ENCODE measurements at regions not wholly inside any gene's neighbourhood (a gene's known extent, or its start where the extent isn't known, plus 50 kb on each side); places are given as distances from the start of the nearest gene placed in this dataset.

DNA sequence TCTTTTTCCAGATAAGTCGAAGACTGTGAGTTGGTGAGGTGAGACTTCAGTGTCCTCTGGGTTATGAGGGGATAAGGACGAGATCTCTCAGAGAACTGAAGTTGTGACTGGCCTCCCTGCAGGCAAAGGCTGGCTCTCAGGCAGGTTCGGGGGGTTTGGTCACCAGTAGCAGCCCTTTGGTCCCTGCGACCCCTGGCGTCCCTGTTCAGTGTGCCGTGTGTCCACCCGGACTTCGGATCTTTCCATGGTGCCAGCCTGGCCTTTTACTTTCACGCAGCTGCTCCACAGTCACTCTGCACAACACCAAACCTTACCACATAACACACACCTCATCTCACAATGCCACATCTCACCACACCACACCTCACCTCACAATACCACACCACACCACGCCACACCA, 131.9 kb downstream of the ERMARD start:
- peaks cover 0 to 3% of the 10 kb centered on the region in 2 experiments; a peak in 1 of 4 replicates for H3K9me3 ChIP-seq (ENCODE audit: insufficient read depth in 2 of 2, low read depth in 1 of 2, low read length in 1 of 2)
- H2BK12ac ChIP-seq (ENCODE audit: low read depth, low read length): no peak overlapping the region
- H2BK120ac ChIP-seq (replicated peaks; ENCODE audit: low read depth, low read length): no peak overlapping the region
- H3K9ac ChIP-seq (replicated peaks in 1 of 4; ENCODE audit: extremely low read depth in 1 of 4, low read depth in 3 of 4, low read length in 3 of 4): no peak overlapping the region
- no peak overlapping the region for H3K18ac ChIP-seq (ENCODE audit: extremely low read depth, low read length)
- no peaks in the 10 kb centered on the region for H4K20me1 ChIP-seq (replicated peaks in 1 of 2; ENCODE audit: control insufficient read depth in 1 of 2, insufficient read depth in 2 of 2, low read length in 2 of 2)
- peak in 1 of 2 experiments; percentile 11 for DNase-seq (ENCODE audit: low read depth in 1 of 2, low spot score in 2 of 2)
- no peak for FAIRE-seq
- 0 out of 2 replicates have a peak overlapping the region, but pooled peaks have one; percentile 19 for H2AK5ac ChIP-seq (ENCODE audit: low read depth, low read length)
- H3K36me3 ChIP-seq (ENCODE audit: control insufficient read depth in 2 of 4, insufficient read depth in 4 of 4, low read length in 3 of 4): no peaks in the 10 kb centered on the region
- H3K27ac ChIP-seq (ENCODE audit: low read depth, low read length): no peak overlapping the region
- no peak overlapping the region for H2AFZ ChIP-seq (ENCODE audit: low read length)
- H3K4me2 ChIP-seq (ENCODE audit: insufficient read depth in 1 of 2, low read depth in 2 of 2, low read length in 2 of 2): no peak overlapping the region
- H3K23ac ChIP-seq (ENCODE audit: insufficient read length): no peak overlapping the region
- no peak overlapping the region for H2BK20ac ChIP-seq (ENCODE audit: low read length)
- H3K4me1 ChIP-seq (replicated peaks in 1 of 4; ENCODE audit: control insufficient read depth in 3 of 4, insufficient read depth in 4 of 4, low read length in 3 of 4): no peaks in the 10 kb centered on the region
- no peak overlapping the region for H2BK5ac ChIP-seq (ENCODE audit: low read depth, low read length)
- H3K79me2 ChIP-seq (ENCODE audit: control insufficient read depth in 1 of 2, insufficient read depth in 2 of 2, low read length in 2 of 2): no peaks in the 10 kb centered on the region
- no peaks in the 10 kb centered on the region for H3K79me1 ChIP-seq (ENCODE audit: low read depth, low read length)
- no peak overlapping the region for H2BK15ac ChIP-seq (ENCODE audit: low read length)
- CTCF ChIA-PET (ENCODE audit: partially characterized antibody): interaction anchor here (0.6 to 1.8 kb wide), 2 partner anchors 16 to 93 kb away, joined by 3 to 6 read pairs; no protein-coding TSS in a partner anchor
- no peak overlapping the region for H4K5ac ChIP-seq (ENCODE audit: insufficient read length, low read depth, low read length)
- no peaks in the 10 kb centered on the region; a peak in 3 of 7 replicates for H3K27me3 ChIP-seq (replicated peaks in 1 of 4; ENCODE audit: control insufficient read depth in 3 of 4, extremely low read depth in 1 of 4, insufficient read depth in 3 of 4, low read length in 3 of 4)
- H3K23me2 ChIP-seq (ENCODE audit: low read depth, low read length): peaks cover 2% of the 10 kb centered on the region; the same call in 1 of the 2 replicates
- H3K14ac ChIP-seq (ENCODE audit: insufficient read length): no peak overlapping the region
- no peak overlapping the region for H3K56ac ChIP-seq (replicated peaks; ENCODE audit: insufficient read length, low read depth, low read length)
- H3K4ac ChIP-seq (replicated peaks; ENCODE audit: insufficient read length, low read depth, low read length): no peak overlapping the region
- no peak overlapping the region for H4K8ac ChIP-seq (ENCODE audit: extremely low read depth, insufficient read depth, low read length)
- POLR2A ChIA-PET (ENCODE audit: partially characterized antibody): no interaction called here
- 89% methylated on average over 10 of the region's 10 CpGs; no CpG with 5 or more reads in 1 of the 2 experiments for WGBS, 2 experiments (ENCODE audit: extremely low coverage in 1 of 2, insufficient coverage in 1 of 2, insufficient read length in 1 of 2, insufficient replicate concordance in 2 of 2, low coverage in 1 of 2, low lambda C conversion rate in 2 of 2, missing lambda C conversion rate in 1 of 2)
- no peak overlapping the region for H3K4me3 ChIP-seq (ENCODE audit: extremely low read depth in 1 of 4, insufficient read depth in 2 of 4, low read depth in 3 of 4, low read length in 4 of 4)
- no peak overlapping the region for H4K91ac ChIP-seq (replicated peaks; ENCODE audit: insufficient read length, low read length)
- TF ChIP-seq, protein P1, sequence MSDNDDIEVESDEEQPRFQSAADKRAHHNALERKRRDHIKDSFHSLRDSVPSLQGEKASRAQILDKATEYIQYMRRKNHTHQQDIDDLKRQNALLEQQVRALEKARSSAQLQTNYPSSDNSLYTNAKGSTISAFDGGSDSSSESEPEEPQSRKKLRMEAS (IDR thresholded peaks at IDR 0.05): no peak
- no peak for TF ChIP-seq ATF2 (IDR thresholded peaks at IDR 0.05; ENCODE audit: low read length)
- TF ChIP-seq JUN (IDR thresholded peaks at IDR 0.05; ENCODE audit: low read depth, low read length): no peak
- TF ChIP-seq BCL11A (IDR thresholded peaks at IDR 0.05; ENCODE audit: low read depth in 2 of 2, low read length in 2 of 2): no peak
- no peak for TF ChIP-seq KDM1A (IDR thresholded peaks at IDR 0.05; ENCODE audit: borderline replicate concordance, low read length)
- no peak for TF ChIP-seq BRCA1 (IDR thresholded peaks at IDR 0.05; ENCODE audit: low read depth, low read length)
- no peak for TF ChIP-seq POU5F1 (IDR thresholded peaks at IDR 0.05; ENCODE audit: low read depth, low read length)
- no peak for TF ChIP-seq KDM5A (IDR thresholded peaks at IDR 0.05; ENCODE audit: low read length)
- no peak for TF ChIP-seq POLR2A (IDR thresholded peaks at IDR 0.05; ENCODE audit: control extremely low read depth in 1 of 2, low read depth in 2 of 2, low read length in 2 of 2)
- no peak for TF ChIP-seq NANOG (IDR thresholded peaks at IDR 0.05; ENCODE audit: insufficient read depth, low read depth, low read length, poor library complexity, severe bottlenecking)

All from H1 (cell line).